Suppressor macrophage treated with lipopolysaccharide for 1 hour (primary cell): ENCODE measurements at regions not wholly inside any gene's neighbourhood (a gene's known extent, or its start where the extent isn't known, plus 50 kb on each side); places are given as distances from the start of the nearest gene placed in this dataset.

Source experiments
- DNase-seq, 3 donors: peaks; one replicate each; pipeline ENCODE4 v3.0.0-alpha.2; 2020 to 2022

DNA sequence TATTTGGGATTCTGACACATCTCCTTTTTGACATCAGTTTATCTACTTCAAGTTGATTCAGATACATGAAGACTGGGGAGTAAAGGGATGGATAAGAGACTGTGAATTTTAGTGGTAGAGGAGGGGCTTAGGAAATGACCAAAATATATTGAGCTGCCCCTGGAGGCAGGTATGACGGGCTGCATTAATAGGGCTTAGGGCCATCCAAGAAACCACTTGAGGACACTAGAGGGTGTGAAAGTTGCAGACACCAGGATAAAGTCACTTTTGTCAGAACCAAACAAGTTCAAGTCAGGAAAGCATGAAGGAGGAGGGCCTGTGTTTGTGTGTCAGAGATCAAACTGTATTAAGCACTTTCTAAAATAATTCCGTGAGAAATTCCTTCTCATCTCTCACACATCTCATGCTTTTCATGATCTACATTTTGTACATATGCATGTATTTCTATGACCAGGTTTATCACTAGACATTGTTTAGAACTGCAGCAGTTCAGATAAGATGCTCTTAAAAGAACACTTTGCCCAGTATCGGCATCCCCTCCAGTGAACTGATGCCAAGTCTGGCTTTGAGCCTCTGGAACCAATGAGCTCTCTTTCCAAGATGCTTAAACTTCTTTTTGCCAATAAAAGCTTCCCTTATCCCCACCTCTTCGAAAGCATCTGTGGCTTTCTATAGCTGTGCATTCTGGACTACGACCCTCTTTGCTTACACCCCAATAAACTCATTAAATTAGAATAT is 136.9 kb downstream of the SLC38A1 start:
- no peak for DNase-seq

DNA sequence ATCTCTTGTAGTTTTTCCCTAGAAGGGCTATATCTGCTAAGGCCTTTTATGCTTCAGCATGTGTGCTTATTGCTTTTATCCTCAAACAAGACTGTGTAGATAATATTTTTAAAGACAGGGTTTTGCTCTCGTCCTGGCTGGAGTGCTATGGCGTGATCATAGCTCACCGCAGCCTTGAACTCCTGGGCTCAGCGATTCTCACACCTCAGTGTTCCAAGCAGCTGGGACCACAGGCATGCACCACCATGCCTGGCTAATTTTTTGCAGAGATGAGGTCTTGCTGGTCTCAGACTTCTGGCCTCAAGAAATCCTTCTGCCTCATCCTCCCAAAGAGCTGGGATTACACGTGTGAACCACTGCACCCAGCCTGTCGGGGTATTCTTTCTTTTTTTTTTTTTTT is 137.3 kb upstream of the SCAF11 start:
- no peak for DNase-seq

DNA sequence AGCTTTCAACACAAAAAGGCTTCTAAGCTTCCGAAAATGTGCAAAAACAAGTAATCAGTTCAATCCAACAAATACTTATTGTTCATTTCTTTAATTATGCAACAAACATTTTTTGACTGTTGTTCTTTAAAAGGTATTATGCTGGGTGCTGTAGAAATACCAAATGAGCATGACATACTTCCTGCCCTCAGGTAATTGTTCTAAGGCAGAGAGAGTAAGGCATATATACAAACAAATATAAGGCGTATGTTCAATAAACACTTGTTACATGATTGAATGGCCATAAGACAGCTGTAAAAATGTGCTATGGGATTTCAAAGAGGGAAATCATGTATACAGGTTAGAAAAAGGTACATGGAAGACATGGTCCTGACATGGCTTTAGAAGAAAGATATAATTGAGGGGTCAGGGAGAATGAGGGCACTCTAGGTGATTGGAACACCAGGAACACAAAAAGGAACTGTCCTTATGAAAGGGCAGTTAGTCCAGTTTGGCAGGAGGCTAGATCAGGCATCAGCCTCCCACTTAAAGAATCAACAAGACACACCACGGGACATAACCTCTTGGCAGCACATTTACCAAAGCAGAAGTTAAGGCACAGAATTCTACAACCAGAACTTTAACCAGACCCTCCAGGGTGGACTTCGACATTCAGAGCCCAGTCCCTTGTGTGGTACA is 135.8 kb upstream of the SCAF11 start:
- DNase-seq = no peak

DNA sequence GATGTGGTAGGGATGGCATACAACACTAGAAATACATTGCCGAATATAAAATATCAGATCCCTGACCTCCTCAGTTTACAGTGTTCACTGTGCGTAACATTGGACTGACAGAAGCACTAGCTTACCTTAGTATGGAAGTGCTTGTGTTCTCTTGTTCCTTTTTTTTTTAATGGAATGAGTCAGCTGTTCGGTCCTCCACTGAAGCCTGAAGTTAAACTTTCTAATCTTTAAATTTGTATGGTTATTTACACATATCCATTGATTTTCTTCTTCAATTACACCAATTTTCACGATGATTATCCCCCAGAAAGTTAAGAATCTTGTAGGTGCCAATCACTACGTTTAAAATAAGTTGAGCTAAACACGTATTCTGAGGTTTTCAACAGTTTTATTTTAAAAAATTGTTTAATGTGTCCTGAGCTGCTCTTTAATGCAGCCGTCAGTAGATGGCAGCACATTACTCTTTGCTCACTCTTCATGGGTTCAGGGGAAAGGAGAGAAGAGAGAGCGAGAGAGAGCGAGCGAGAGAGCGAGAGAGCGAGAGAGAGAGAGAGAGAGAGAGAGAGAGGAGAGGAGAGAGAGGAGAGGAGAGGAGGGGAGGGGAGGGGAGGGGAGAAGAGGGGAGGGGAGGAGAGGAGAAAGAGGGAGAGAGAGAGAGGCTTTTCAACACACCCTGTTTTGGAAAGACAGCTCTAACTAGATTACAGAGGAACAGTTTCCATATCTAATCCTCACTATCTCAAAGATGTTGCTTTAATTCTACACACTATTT is 134.7 kb upstream of the SCAF11 start:
- DNase-seq = peak; percentile 63 to 72 (median 64)

DNA sequence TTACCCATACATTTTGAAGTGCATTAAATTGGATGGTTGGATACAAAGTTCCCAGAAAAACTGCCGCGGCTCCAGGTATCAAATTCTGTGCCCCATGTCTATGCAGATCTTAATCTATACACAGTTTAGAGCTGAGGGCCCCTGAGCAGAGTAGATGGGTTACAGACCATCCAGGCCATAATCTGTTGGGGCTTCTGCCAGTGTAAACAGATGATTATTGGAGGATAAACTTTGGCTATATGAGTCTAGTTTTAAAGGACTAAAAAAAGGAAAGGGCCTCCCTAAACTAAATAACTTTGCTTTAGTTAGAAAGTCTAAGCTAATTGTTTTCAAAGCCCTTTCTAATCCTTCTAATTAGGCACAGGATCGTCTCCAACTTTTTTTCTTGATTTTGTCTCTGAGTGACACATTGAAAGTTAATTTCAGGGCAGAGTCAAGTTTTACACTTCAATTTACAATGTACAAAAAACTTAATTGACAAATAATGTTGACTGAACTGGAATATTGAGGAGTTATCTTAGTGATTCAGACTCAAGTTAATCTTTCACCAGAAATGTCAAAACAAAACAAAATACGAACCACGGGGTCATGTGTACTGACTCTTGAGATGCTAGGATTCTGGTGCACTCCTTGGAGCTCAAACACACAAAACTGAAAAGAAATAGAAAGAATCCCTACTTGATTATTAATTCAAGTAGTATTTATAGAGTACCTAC is 133.9 kb upstream of the SCAF11 start:
- DNase-seq = no peak

DNA sequence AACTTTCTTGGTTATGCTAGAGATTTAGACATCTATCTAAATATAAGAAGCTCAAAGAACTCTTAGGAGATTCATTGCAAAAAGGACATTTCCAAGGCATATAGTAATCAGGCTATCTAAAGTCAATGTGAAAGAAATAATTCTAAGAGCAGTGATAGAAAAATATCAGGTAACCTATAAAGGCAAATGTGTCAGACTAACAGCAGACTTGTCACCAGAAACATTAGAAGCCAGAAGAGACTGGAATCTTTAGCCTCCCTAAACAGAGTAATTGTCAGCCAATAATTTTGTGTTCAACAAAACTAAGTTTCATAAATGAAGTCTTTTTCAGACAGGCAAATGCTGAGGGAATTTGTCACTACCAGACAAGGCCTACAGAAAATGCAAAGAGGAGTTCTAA is 122.0 kb upstream of the SCAF11 start:
- no peak for DNase-seq

DNA sequence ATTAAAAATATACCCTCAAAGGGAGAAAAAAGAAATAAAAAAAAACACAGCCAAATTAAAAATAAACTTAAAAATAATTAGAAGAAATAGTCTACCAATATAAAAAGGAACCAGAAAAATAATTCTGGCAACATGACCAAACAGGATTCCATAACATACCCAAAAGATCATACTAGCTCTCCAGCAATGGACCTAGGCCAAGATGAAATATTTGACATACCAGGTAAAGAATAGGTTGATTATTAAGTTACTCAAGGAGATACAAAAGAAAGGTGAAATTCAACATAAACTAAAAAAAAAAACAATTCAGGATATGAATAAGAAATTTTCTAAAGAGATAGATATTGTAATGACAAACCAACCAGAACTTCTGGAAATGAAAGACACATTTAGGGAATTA is 121.3 kb upstream of the SCAF11 start:
- DNase-seq = no peak

DNA sequence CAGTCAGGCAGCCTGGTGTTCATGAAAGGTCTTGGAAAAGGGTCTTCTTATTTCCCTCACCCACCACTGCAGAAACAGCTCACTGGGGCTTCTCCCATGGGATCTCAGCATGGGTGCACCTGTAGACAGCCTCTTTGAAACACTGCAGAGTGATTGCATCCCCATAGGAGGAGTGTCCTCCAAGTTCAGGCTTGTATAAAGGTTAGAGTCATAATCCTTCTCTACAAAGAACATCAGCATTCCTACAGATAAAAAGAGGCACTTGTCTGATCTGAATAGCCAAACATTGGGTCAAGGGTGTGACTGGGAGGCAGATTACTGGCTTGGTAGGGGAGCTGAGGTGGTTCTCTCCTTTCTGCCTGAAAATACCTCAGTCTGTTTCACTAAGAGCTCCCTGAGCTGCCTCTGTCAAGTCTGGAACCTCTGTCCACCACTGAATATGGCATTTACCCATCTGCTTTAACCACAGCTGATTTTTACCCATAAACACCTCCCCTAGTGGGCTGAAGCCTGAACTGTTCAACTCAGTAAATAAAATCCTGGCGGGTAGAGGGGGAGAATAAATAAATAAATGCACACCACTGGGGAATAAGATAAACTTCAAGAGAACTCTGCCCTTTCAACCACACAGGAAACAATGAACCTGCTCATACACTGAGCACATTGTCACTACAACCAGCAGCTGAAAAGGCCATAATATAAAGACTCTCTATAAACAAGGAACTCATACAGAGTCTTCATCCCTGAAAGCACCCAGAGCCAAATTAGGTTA is 120.7 kb upstream of the SCAF11 start:
- DNase-seq = no peak

DNA sequence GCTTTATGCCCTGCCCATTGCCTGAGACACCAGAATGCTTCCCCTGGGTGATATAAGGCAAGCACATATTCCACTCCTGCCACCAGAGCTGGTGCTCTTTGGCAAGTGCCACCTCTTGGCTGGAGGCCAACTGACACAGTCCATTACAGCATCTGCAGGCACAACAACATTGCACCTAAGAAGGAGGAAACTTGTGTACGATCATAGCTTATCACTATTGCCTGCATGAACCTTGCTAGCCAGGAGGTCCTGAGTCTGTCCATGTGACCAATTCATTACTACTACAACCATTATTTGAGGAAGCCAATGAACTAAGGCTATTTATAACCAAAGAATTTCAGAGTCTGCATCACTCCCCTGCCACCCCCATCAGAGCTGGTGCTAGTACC is 119.8 kb upstream of the SCAF11 start:
- DNase-seq = no peak

DNA sequence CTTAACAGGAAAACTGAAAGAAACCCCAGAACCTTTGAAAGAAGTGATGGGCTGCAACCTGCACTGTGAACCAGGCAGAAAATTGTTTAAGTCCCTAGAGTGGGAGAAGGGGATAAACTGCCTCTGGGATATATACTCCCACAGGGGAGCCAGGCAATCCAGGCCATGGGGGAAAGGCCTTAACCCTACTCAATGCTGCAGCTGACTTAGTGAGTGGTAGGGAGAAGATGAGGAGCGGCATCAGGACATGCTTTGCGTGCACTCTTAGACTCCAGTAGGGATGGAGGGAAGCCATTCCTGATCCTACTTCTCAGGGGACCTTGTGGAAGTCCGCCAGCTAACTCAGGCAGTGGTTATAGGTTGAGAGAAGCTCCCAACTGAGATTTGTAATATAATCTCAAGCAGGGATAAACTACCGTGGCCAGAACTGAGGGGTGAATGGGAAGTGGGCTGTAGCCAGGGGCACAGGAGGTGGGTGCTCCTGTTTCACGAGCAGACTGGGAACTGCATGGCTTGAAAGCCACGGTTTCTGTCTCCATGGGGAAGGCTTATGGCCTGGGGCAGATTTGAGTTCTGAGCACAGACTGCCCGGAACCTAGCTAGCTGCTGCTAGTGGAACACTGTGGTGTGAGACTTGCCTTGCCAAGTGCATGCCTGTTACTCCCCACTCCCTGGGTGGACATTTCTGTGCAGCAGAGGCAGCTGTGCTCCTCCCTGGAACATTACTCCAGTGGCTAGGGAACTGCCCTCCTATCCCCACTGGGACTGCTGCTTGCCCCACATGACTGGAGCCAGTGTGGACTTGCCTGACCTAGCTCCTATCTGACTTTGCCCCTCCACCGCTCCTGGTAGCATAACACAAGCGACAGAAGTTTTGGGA is 119.2 kb upstream of the SCAF11 start:
- no peak for DNase-seq

DNA sequence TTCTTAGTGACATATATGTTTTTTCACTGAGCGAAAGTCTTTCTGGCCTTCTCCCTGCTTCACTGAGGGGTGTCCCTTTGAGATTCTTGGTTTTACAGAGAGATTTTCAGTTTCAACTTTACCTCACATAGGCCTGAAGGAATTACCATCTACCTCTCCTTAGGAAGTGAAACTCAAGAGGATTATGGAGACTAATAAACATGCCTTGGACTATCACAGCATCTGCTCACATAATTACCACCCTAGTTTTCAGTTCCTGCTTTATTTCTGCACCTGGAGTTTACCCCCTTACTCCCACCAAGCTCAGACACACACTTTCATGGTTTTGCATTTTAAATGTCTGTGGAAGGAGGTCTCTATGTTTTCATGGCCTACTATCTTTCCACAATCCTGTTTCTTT is 118.3 kb upstream of the SCAF11 start:
- DNase-seq = no peak

DNA sequence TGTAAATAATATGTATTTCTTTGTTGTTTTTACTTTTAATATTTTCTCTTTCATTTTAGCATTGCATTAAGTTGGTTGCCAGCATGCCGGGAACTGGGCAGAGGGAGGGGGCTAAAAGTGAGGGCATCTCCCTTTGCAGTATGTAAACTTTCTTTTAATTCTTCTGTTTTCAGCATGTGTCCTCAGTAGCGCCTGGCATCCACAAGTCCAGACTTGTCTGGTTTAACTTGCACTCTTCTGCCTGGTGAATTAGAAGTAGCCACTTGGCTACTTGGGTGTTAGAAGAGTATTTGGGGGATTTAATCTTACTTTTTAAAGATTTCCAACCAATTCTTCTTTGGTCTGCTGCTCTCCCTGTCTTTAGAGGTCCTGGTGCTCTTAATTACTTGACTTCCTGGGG is 117.2 kb upstream of the SCAF11 start:
- DNase-seq = no peak

DNA sequence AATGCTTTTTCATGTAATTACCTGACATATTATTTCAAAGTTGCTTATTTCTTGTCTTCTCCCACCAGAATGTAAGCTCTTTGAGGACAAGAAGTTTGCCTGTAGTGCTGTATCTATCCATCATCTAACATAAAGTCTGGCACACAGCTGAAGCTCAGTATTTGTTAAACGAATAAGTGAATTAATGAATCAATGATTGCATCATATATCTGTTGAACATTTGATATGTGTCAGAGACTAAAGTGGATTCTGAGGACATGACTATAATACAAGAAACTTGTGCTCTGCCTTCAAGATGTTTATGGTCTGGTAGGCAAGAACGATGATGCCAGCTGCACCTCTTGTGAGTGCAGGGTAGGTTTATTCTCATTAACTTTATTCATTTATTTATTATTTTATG is 115.4 kb upstream of the SCAF11 start:
- DNase-seq = no peak

DNA sequence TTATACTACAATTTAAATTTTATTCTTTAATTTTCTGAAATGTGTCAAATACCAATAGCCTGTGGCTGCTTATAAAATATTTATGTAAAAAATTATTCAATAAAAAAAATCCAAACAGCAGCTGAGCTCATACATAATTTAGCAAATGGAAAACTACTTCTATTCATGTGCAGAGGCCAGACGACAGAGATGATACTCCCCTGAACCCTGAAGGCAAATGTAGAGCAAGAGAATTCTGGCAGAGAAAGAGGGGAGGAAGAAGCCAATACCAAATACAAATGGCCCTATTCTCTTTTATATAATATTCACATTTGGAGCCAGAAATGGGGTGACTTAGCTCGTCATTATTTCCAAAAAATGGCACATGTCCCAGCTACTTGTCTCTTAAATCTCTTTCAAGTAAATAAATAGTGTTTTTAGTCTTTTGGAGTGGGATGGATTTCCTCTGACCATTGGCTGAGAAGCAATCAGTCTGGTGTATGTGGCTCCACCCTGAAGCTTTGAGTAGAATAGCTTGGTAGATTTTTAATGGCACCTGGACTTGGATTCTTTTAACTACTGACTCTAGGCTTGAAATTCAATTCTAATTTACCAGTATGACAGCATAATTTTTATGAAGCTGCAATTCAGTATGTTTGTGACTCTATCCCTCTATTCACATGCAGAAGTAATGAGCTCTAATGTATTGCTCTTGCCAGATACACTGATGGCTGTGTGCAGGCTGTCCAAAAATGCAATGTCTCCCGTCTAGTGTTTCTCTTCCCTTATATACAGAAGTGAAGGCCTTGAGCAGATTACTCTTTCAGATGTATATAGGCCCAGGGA is 113.4 kb upstream of the SCAF11 start:
- DNase-seq = no peak

DNA sequence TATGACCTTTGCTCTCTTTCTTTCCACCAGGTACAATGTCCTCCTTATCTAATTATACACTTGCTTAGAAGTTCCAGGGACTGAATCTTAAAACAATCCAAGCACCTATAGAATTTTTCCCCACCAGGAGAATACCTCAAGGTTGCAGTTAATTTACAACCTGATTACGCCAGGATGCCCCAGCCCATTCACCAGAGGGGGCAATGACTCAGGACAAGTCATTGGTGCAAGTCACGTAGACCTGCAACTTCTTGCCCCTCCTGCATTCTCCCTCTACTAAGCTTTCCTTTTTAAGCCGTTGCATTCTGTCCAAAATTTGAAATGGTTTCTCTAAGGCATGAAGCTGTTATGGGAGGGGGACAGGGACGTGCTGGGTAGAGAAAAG is 111.1 kb upstream of the SCAF11 start:
- DNase-seq = no peak

DNA sequence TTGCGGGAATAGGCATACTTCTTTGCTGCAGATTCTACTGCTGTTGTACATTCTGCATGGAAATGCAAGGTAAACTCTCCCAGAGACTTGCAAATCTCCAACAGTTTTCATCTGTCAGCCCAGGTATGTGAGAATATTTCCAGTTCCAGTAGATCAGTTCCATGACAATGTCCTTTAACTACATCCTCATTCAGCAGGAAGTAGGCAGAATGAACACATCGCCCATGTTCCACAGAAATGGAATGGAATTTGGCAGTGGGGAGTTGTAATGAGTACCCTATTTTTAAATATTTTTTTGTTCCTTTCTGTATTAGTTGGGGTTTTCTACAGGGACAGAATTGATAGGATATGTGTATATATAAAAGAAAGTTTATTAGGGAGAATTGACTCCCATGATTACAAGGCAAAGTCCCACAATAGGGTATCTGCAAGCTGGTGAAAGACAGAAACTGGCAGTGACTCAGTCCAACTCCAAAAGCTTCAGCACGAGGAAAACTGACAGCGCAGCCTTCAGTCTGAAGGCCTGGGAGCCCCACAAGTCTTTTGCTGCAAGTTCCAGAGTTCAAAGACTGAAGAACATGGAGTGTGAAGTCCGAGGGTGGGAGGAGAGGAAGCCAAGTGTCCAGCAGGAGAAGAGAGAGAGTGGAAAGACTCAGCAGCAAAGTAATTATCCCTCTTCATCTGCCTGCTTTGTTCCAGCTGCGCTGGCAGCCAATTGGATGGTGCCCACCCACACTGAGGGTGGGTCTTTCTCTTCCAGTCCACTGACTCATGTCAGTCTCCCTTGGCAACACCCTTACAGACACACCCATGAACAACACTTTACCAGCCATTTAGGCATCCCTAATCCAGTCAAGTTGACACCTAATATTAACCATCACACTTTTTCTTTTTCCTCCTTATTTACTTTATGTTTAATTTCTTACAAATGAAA is 110.4 kb upstream of the SCAF11 start:
- no peak for DNase-seq

DNA sequence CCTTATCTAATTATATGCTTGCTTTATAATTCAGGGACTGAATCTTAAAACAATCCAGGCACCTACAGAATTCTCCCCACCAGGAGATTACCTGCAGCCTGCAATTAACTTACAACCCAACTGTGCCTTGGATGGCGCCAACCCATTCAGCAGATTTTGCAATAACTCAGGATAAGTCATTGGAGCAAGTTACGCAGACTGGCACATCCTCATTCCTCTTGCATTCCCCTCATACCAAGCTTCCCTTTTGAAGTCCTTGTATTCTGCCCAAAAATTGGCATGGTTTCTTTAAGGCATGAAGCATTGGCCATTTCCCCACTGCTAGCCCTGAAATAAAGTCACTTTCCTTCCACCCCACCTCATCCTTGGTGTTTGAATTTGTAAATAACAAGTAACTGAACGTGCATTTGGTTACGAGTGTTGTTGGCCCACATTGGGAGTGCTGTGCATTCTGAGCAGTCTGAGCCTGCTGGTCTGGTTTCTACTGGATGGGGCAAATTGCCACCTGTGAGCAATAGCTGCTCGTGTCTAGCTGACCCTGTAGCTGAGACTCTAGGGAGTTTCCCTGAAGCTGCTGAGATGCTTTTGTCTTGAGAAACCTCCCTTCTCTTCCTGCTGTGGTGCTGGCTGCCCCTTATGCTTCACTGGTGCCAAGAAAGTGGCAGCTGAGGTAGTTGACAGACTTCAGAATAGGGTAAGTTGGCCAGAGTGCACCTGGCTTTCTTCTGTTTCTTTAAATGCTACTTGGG is 99.2 kb upstream of the SCAF11 start:
- no peak for DNase-seq

DNA sequence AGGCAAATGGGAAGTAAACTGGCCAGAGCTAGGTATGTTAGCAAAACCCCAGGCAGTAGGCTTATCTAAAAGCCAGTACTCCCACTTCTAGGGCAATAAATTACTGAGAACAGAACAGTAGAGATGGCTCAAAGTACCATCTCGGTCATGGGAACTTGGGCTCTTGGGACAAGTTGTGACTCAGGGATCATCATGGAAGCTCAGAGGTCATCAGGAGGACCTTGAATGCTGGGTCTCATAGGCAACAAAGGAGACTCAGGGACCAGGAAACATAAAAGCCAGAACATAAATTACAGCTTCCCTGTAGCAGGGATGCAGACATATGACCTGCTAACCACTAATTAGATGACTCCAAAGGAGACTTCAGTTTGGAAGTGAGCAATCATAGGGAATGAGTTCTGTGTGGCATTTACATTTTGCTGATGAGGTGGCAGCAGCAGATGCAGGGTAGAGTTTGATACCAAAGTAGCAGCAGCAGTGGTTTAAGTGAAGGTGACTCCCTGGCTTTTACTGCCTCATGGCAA is 97.6 kb upstream of the SCAF11 start:
- DNase-seq = no peak
